Activated T-helper 1 cell treated with Interleukin-2 at 50 U/mL for 16 hours (primary cell): ENCODE measurements at regions not wholly inside any gene's neighbourhood (a gene's known extent, or its start where the extent isn't known, plus 50 kb on each side); places are given as distances from the start of the nearest gene placed in this dataset.
A peak's percentile ranks its signal among the peaks of the same experiment; 100 is the strongest.
"Not testable (repeated sequence)": the region's sequence is repeated elsewhere in the genome, so short reads cannot be mapped to it uniquely, and the experiment has no call there.

ENCODE experiments used
- DNase-seq: peaks from one replicate; pipeline ENCODE4 v3.0.0-alpha.2; 2020; ENCODE audit warnings: low read depth

DNA sequence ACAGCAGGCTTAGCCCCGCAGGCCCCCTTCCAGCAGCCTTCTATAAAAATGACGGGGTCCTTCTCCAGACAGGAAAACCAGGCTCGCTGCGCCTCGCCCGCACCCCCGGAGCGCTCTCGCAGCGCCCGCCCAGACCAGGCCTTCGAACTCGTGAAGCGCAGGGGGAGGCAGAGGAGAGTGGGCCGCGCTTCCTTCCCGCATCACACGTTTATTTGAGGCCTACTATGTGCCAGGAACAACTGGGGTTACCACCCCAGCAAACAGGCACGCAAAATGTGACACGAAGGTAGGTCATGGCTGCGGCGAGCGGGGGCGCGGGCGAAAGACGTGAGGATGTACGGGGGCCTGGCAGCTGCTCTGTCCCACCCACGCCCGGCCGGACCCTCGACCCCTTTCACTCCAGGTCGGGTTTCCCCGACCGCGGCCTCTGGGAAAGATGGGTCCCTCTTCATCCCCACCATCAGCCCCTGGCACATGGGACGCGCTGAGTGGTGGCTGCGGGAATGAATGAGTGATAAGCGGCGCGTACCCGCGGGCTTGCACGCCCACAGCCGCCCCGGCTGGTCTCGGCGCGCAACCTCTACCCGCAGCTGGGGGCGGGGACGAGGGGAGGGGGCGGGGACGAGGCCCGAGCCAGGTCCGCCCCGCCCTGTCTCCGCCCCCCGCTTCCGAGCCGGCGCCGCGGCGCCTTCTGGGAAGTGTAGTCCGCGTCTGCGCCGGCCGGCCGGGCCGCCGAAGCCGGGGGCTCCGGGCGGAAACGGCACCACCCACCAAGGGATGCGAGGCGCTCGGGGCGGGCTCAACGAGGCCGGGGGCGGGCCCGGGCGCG lies 59.1 kb downstream of the ZNF467 start:
- peak; percentile 92 for DNase-seq

DNA sequence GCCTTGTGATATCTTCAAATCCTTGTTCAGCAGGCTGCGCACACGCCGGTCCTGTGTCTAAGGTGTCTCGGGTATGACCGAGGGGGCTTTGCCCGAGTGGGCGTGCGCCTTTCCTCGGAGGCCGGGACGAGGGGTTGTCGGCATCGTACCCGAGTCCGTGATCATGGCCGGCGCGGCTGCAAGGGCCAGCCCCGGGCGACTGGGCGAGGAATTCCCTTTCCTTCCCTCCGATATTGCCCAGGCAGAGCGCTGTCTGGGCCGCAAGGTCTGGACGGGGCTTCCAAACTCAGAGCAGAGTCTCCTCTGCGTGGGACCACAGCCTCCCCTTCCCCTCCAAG lies 59.7 kb downstream of the ZNF467 start:
- DNase-seq: no peak

DNA sequence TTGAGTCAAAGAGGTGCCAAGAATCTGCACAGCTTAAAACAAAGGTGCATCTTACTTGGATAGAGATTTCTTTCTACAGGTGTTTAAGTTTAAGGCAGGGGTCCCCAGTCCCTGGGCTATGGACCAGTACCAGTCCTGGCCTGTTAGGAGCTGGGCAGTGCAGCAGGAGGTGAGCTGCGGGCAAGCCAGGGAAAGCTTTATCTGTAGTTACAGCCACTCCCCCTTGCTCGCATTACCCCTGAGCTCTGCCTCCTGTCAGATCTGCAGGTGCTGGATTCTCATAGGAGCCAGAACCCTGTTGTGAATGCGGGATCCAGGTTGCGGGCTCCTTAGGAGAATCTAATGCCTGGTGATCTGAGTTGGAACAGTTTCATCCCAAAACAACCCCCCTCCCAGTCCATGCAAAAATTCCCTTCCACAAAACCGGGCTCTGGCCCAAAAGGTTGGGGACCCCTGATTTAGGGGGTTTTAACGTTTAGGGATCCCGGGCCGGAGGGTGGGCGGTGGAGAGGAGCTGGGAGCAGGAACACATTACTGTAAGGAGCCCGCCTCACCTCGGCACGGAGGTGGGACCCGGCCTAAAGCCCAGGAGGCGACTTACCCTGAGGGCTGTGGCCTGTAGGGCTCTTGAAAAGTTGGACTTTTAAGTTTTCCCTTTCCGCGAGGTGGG lies 60.2 kb downstream of the ZNF467 start:
- no peak for DNase-seq

DNA sequence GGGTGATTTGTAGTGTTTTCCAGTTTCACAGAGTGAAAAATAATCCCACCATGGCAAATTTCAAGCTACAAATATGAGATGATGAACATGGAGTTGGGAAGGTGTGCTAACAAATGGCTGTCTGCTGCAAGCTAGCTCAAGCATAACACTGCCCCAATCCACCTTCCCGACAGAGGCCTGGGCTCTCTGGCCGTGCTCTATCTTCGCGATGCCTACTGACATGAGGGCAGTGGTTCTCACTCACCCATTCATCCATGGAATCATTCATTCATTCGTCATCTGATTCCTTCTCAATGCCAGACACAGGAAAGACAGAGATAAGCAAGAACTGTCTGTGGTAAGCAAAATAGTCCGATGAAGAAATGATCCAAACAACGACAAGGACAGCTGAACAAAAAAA lies 65.4 kb downstream of the ZNF467 start:
- no peak for DNase-seq

DNA sequence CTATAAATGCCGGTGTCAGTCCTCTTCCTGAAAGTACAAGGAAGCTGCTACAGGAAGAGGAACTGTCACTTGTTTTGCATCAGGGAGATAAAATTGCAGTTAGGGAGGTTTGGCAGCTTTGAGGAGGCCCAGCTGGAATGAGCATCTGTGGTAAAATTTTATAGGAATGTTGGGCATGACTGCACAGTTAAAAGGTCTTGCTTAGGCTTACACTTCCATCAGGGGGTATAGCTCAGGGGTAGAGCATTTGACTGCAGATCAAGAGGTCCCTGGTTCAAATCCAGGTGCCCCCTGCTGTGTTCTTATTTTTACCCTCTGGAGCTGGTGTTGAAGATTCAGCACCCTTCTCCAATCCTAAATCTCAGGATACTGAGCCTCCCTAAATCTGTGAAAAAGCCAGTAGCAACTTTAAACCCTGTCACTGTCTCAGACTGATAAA lies 65.9 kb downstream of the ZNF467 start:
- DNase-seq: no peak

DNA sequence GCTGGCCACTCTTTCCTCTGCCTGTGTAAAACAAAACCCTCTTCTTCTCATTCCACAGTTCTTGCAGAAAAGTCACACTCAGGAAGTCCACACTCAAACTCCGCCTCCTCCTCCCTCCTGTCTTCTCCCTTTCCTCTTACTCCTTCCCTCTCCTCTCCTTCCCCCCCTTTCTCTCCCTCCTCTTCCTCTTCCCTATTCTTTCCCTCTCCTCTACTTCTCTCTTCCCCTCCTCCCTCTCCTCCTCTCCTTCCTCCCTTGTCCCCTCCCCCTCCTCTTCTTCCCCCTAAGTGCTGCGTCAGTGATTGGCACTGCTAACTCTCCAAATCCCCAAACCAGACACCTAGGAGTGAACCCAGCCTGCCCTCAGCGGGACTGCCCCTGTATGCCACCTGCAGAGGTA lies 67.0 kb downstream of the ZNF467 start:
- no peak for DNase-seq

DNA sequence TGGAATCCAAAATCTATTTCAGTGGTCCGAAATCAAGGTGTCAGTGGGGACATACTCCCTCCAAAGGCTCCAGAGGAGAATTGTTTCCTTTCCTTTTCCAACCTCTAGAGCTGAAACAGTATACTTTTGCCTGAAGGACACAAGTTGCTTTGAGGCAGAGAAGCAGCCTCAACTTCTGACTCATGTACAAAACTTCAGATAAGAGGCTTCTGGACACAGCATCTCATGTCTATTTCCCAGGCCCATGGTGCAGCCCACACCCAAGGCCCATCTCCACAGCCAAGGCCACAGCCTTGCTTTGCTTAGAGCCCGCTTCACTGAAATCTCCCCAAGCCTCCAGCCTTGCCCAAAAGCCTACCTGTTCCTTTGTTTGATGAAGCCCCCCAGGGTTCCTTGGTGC lies 68.9 kb downstream of the ZNF467 start:
- DNase-seq: no peak

DNA sequence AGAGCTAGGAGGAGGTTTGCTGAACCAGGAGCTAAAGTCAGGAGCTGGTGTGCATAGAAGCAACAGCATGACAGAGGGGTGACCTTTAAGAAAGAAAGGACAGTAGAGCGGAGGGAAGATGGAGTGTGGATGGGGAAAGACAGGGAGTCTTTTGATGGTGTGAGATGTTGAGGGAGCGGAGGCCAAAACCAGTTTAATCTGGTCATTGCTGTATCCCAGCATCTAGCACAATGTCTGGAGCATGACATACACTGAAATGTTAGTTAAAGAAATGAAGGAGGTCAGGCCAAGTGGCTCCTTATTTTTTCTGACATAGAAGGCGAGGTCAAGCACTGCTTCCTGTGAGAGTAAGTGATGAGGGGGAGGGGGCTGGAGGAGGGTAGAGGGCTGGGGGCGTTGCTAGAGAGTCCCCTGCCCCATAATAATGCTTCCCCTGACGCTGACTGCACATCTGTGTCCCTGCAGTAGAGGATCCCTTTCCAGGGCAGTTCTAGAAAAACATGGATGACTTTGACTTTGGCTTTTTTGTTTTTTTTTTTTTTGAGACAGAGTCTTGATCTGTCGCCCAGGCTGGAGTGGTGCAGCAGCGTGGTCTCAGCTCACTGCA lies 70.2 kb downstream of the ZNF467 start:
- DNase-seq: no peak

DNA sequence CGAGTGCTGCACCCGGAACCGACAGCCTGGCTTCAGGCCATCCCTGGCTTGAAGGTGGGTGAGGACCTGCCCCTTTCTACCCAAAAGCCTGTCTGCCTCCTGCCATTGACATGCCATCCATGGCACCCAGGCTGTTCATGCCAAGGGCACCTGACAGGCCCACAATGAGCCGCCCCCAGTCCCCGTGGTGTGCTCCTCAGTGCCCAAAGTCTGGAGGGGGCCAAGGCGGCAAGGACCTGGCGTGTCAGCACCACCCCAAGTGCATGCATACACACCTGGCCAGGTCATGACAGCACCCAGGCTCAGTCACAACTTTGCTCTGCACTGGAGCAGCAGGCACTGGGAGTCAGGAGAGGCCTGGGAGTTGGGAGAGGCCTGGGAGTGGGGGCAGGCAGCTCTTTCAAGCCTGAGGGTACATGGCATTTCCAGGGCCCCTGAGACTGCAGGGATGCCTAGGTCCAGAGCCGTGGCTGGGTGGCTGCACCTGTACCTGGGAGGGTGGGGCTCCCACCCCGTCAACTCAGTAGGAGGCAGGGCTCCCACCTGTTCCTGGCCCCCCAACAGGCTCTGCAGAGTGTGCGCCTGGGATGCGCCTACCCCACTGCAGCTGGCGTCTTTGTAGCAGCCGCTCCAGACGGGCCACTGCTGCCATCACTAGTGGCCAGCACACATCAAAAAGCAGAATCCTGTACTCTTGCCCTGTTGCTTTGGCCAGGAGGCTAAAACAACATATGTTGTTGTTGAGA lies 71.7 kb downstream of the ZNF467 start:
- no peak for DNase-seq

DNA sequence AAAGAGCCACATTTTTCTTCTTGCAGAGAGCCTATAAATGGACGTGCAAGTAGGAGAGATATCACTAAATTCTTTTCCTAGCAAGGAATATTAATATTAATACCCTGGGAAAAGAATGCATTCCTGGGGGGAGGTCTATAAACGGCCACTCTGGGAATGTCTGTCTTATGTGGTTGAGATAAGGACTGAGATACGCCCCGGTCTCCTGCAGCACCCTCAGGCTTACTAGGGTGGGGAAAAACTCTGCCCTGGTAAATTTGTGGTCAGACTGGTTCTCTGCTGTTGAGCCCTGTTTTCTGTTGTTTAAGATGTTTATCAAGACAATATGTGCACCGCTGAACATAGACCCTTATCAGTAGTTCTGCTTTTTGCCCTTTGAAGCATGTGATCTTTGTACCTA lies 75.6 kb downstream of the ZNF467 start:
- DNase-seq: not testable (repeated sequence)

DNA sequence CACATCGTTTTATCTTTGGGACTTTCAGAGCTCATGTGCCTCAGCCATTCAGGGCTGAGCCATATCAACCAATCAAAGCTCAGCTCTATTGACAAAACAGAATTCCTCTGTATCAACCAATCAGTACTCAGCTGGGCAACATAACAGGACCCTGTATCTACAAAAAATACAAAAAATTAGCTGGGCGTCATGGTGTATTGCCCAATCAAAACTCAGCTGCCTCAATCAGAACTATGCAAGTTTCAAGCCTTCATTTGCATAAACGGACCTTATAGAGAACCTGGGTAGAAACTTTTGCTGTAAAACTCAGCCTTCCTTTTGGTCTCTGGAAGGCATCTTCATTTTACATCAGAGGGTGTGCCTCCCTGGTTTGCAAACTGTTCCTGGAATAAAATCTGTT lies 77.1 kb downstream of the ZNF467 start:
- no peak for DNase-seq

DNA sequence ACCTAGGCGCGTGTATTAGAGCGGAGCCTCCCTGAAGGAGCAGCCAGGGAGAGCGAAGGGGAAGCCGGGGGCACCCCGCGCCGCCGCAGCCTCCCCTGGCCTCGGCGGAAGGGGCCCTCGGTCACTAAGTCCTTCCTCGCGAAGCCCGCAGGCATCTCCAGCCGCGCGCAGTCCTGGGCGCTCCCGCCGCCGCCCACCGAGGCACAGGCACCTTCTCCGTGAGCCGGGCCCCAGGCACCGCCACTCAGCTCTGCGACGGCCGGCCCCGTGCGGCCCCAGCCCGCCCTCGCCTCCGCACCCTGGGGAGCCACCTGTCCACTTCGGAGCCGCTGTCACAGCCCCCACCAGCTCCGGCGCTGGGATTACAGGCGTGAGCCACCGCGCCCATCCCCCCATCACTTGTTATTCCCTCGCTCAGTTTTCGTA lies 80.8 kb downstream of the ZNF467 start:
- no peak for DNase-seq

DNA sequence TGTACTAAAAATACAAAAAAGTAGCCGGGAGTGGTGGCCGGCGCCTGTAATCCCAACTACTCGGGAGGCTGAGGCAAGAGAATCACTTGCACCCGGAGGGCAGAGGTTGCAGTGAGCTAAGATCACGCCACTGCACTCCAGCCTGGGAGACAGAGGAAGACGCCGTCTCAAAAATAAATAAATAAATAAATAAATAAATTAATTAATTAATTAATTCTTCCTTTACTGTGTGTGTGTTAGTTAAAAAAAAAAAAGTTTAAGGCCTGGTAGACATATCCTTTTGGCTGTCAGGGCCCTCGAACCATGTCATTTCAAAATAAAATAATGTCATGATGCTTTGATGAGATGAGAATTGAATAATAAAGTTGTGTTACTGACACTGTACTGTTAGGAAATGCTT lies 81.3 kb downstream of the ZNF467 start:
- no peak for DNase-seq

DNA sequence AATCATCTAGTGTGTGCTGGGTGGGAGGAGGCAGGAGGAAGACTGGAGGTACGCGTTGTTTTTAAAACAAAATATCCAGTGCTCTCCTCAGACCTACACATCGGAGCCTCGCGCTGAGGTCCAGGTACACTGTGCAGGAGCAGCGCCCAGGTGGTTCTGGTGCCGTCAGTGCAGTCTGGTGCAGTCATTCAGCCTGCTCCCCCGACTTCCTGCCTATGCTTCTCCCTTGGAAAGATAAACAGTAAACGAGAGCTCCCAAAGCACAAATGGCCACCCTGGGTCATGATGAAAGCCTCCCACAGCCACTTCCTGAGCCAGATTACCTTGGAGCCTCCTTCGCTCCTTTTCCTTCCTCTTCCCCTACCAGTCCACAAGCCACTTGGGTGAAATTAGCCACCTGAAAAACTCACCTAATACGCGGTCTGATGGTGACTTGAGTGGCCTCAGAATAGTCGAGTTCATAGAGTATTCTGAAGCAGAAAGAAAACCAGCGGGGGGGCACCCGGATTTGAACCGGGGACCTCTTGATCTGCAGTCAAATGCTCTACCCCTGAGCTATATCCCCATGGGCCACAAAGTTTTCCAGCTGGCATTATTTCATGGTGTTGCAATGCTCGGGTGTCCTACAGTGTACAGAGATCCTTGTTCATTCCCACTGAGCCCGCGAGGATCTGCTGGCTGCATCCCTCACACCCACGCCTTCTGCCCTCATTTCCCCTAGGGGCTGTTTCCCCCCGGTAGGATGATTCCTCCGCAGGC lies 82.5 kb downstream of the ZNF467 start:
- no peak for DNase-seq

DNA sequence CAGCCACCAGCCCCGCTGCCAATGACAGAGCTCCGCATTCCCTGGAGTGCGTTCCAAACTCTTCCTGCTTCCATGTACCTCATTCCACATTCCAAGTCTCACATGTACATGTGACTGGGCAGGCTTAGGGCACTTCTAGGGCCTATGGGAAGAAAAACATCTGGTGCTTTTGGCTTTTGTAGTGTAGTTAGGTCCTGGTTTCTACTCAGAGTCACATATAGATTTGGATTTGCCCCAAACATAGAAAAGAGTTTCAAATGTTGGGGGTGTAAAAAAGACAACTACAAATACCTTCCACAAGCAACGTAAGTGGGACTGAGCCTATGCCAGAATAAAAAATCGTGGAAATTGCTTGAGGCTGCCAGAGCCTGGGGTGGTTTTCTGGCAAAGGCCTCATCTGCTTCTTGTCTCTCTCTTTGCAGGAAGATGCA lies 84.1 kb downstream of the ZNF467 start:
- DNase-seq: no peak

DNA sequence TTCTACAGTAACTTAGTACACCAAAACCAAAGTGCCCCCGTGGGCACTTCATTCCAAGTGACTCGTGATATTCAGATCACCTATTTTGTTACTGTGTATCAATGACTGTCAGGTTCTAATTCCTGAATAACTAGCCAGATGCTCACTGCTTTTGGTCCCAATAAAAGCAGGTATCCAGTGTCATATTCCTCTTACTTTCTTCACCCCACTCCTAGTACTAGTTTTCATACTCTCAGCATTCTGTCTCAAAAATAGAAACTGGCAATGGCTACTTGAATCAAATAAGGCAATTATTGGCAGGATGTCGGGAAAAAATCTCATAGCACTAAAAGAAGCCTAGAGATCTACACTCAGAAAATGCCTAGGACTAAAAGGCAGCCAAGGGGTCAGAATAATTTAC lies 84.6 kb downstream of the ZNF467 start:
- DNase-seq: no peak

DNA sequence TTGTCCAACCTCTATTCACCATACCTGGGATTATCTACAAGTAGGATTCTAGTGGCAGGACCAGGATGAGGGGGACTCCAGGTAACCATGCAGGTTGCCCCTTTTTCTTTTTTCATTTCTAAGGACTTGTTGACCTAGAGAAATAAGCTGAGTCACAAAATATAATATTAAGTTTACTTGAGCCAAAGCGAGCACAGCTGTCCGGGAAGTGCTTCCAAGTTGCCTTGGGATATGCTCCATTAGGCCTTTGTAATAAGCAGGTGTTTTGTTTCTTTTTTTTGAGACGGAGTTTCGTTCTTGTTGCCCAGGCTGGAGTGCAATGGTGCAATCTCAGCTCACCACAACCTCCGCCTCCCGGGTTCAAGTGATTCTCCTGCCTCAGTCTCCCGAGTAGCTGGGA lies 85.6 kb downstream of the ZNF467 start:
- DNase-seq: not testable (repeated sequence)

DNA sequence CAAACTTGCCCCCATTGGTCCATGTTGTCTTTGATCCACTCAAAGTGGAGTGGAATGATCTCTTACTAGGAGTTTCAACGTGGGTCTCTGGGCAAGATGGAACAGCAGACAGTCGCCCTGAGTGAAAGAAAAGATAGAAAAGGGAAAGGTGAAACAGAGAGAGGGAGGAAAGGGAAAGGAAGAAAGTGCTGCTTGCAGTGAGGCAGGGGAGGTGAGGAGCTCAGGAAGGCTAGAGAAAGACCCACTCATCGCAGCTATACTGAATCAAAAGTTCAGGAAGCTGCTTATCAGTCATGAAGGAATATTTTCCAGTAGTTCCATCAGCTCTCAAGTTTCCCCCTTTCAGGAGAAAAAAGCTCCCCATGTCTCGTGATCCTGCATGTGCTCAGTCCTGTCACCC lies 86.9 kb downstream of the ZNF467 start:
- DNase-seq: no peak

DNA sequence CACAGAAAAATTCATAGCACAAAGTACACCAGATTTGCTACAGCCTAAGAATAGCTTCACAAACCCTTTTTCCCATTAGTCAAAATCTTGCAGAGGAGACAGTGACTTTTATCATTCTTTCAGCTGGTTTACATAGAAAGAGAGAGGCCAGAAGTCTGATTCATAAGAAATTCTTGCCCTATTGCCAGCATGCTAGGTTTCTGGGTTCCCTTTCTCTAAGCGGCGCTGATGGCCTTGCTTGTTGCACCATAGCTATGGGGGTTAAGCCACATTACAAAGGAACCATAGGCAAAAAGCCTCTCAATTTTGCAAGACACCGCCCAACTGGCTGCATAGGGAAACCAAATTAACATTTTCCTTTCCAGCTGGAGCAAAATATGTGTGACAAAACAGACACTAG lies 87.4 kb downstream of the ZNF467 start:
- no peak for DNase-seq

DNA sequence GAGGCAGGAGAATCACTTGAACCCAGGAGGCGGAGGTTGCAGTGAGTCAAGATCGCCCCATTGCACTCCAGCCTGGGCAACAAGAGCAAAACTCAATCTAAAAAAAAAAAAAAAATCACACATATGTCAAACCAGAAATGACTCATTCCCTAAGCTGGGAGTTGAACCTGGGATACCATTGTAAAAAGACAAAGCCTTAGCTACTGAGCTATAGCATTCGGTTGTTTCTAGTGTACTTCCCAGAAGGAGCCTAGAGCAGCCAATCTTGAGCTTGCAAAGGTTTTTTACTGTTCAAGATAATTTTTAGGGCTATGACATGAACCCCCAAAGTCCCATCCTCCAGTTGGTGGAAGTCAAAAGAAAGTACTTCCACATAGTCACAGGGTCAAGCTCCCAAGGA lies 87.9 kb downstream of the ZNF467 start:
- no peak for DNase-seq

DNA sequence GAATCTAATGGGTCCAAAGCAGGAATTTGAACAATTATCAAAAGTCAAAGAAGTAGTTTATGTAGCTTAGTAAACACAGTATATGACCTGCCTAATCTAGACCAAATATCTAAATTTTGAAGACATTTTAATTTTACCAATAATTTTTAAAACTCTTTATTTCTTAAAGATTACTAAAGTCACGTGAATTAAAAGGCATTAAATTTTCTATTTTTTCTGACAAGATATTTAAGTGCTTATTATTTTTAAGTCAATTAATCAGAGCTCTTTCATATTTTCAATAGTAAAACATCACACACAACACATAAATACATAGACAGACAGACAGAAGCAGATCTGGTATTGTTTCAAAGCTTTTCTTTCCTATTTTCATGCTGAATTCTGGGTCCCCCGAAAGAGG lies 89.5 kb downstream of the ZNF467 start:
- DNase-seq: no peak

DNA sequence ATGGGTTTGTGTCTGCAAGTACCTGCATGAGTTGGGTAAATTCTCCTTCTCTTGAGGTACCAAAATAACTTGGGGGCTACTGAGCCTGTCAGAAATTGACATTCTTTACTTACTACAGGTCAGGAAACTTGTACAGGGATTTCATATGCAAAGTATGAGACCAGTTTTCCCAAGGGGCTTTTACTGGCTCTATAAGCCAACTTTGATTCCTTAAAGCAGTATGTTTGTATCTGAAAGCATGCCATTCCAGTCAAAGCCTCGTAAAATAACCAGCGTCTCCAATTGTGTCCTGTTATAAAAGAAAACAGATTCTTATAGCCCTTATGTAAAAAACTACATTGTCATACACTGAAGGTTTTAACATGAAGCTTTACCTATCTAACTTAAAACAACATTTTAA lies 90.2 kb downstream of the ZNF467 start:
- no peak for DNase-seq
